ENCODE measurements at regions not wholly inside any gene's neighbourhood (a gene's known extent, or its start where the extent isn't known, plus 50 kb on each side); places are given as distances from the start of the nearest gene placed in this dataset.

GRCh38 chr2:76318848-76319360 lies 608.2 kb upstream of the GCFC2 start:
- DNase-seq (ENCODE audit: low spot score), result no peak

GRCh38 chr2:76316691-76317090 lies 606.0 kb upstream of the GCFC2 start:
- DNase-seq (ENCODE audit: low spot score), result no peak

- DNase-seq (ENCODE audit: low spot score), result no peak
These were observed 603.7 kb upstream of the GCFC2 start for GRCh38 chr2:76314271-76315020.

GRCh38 chr2:76312236-76312635 lies 601.5 kb upstream of the GCFC2 start:
- no peak for DNase-seq (ENCODE audit: low spot score)

GRCh38 chr2:76311728-76312127 lies 601.0 kb upstream of the GCFC2 start:
- no peak for DNase-seq (ENCODE audit: low spot score)

GRCh38 chr2:76310894-76311633 lies 600.3 kb upstream of the GCFC2 start:
- DNase-seq (ENCODE audit: low spot score), result no peak

GRCh38 chr2:76307495-76307894 lies 596.8 kb upstream of the GCFC2 start:
- DNase-seq (ENCODE audit: low spot score), result no peak

- no peak for DNase-seq (ENCODE audit: low spot score)
These were observed 587.3 kb upstream of the GCFC2 start for GRCh38 chr2:76298041-76298440.

GRCh38 chr2:76296438-76296837 lies 585.7 kb upstream of the GCFC2 start:
- no peak for DNase-seq (ENCODE audit: low spot score)

GRCh38 chr2:76295762-76296161 lies 585.0 kb upstream of the GCFC2 start:
- no peak for DNase-seq (ENCODE audit: low spot score)

GRCh38 chr2:76288598-76288997 lies 577.9 kb upstream of the GCFC2 start:
- no peak for DNase-seq (ENCODE audit: low spot score)

GRCh38 chr2:76288146-76288545 lies 577.4 kb upstream of the GCFC2 start:
- no peak for DNase-seq (ENCODE audit: low spot score)

- no peak for DNase-seq (ENCODE audit: low spot score)
These were observed 572.6 kb upstream of the GCFC2 start for GRCh38 chr2:76283350-76283749.

- DNase-seq (ENCODE audit: low spot score), result peak; percentile 12
These were observed 570.6 kb upstream of the GCFC2 start for GRCh38 chr2:76281156-76281841.

GRCh38 chr2:76280686-76281085 lies 570.0 kb upstream of the GCFC2 start:
- no peak for DNase-seq (ENCODE audit: low spot score)

- DNase-seq (ENCODE audit: low spot score), result no peak
These were observed 568.4 kb upstream of the GCFC2 start for GRCh38 chr2:76279142-76279541.

- no peak for DNase-seq (ENCODE audit: low spot score)
These were observed 565.1 kb upstream of the GCFC2 start for GRCh38 chr2:76275788-76276187.

- DNase-seq (ENCODE audit: low spot score), result no peak
These were observed 564.0 kb upstream of the GCFC2 start for GRCh38 chr2:76274676-76275075.

- DNase-seq (ENCODE audit: low spot score), result no peak
These were observed 563.4 kb upstream of the GCFC2 start for GRCh38 chr2:76274160-76274559.

- DNase-seq (ENCODE audit: low spot score), result no peak
These were observed 559.5 kb upstream of the GCFC2 start for GRCh38 chr2:76270096-76270710.

GRCh38 chr2:76268902-76269620 lies 558.3 kb upstream of the GCFC2 start:
- DNase-seq (ENCODE audit: low spot score), result no peak

- DNase-seq (ENCODE audit: low spot score), result no peak
These were observed 557.8 kb upstream of the GCFC2 start for GRCh38 chr2:76268484-76268883.

All from pons (tissue), 1 donor.